ENCODE measurements at regions not wholly inside any gene's neighbourhood (a gene's known extent, or its start where the extent isn't known, plus 50 kb on each side); places are given as distances from the start of the nearest gene placed in this dataset.

- TF ChIP-seq POLR2A (IDR thresholded peaks at IDR 0.05): no peak
- no peak for TF ChIP-seq CTCF (IDR thresholded peaks at IDR 0.05)
- no peak for TF ChIP-seq POLR2AphosphoS5 (IDR thresholded peaks at IDR 0.05)
These were observed 130.9 kb upstream of the AJAP1 start for GRCh38 chr1:4523551-4523950.
